Liver (tissue), 8 donors: ENCODE measurements at regions not wholly inside any gene's neighbourhood (a gene's known extent, or its start where the extent isn't known, plus 50 kb on each side); places are given as distances from the start of the nearest gene placed in this dataset.

Experiments used
- DNase-seq: peaks from one replicate; pipeline ENCODE4 v3.0.0-alpha.2; 2017; ENCODE audit warnings: low spot score
- H3K27ac ChIP-seq, 2 donors: one replicate each; pipeline ENCODE4 v1.7.0; 2013; ENCODE audit warnings: inconsistent platforms in 2 of 2, low read length in 2 of 2, control low read depth in 1 of 2, low read depth in 1 of 2, mild to moderate bottlenecking in 1 of 2
- H3K27me3 ChIP-seq, 4 donors: one replicate each; pipeline versions ENCODE4 v1.6.1 to v1.7.0; 2013; ENCODE audit warnings: low read length in 3 of 4, inconsistent platforms in 1 of 4, mild to moderate bottlenecking in 1 of 4, moderate library complexity in 1 of 4; ENCODE audit not compliant: control insufficient read depth in 4 of 4, insufficient read depth in 4 of 4
- H3K36me3 ChIP-seq, 4 donors: one replicate each; pipeline versions ENCODE4 v1.6.1 to v1.7.0; 2013; ENCODE audit warnings: low read length in 3 of 4, mild to moderate bottlenecking in 3 of 4, low read depth in 1 of 4, moderate library complexity in 1 of 4; ENCODE audit not compliant: control insufficient read depth in 4 of 4, insufficient read depth in 3 of 4
- H3K4me1 ChIP-seq, 4 donors: one replicate each; pipeline versions ENCODE4 v1.6.1 to v1.7.0; 2013; ENCODE audit warnings: low read length in 3 of 4, mild to moderate bottlenecking in 3 of 4, moderate library complexity in 1 of 4; ENCODE audit not compliant: control insufficient read depth in 4 of 4, insufficient read depth in 4 of 4
- H3K4me3 ChIP-seq, 3 donors: one replicate each; pipeline versions ENCODE4 v1.6.1 to v1.7.0; 2013; ENCODE audit warnings: low read length in 3 of 3, control low read depth in 1 of 3, low read depth in 1 of 3, mild to moderate bottlenecking in 1 of 3
- H3K9ac ChIP-seq, 2 donors: one replicate each; pipeline ENCODE4 v1.7.0; 2013; ENCODE audit warnings: low read length in 2 of 2, mild to moderate bottlenecking in 2 of 2, moderate library complexity in 2 of 2, control low read depth in 1 of 2, low read depth in 1 of 2
- H3K9me3 ChIP-seq, 4 donors: one replicate each; pipeline versions ENCODE4 v1.6.1 to v1.7.0; 2013; ENCODE audit warnings: low read length in 3 of 4; ENCODE audit not compliant: control insufficient read depth in 4 of 4
- ATF3 ChIP-seq: IDR thresholded peaks from 2 replicates; pipeline ENCODE4 v1.6.1; 2016; ENCODE audit warnings: antibody characterized with exemption
- CTCF ChIP-seq: fragments of 150-350 bp; IDR thresholded peaks from 2 replicates; pipeline ENCODE4 v1.5.1; 2017; ENCODE audit warnings: improper control_type of control experiment, low read depth, low read length; ENCODE audit not compliant: missing input control
- EGR1 ChIP-seq, 2 donors: IDR thresholded peaks; 2 replicates each; pipeline ENCODE4 v1.6.1; 2016 to 2018; ENCODE audit warnings: antibody characterized with exemption in 2 of 2, low read depth in 2 of 2
- FOXA1 ChIP-seq: IDR thresholded peaks from 2 replicates; pipeline ENCODE4 v1.6.1; 2016; ENCODE audit warnings: antibody characterized with exemption
- FOXA2 ChIP-seq: IDR thresholded peaks from 2 replicates; pipeline ENCODE4 v1.6.1; 2016; ENCODE audit warnings: antibody characterized with exemption
- GABPA ChIP-seq, 2 donors: IDR thresholded peaks in 1 of 2; conservative IDR thresholded peaks in 1 of 2; 2 replicates each; pipeline ENCODE4 v1.6.1; 2016; ENCODE audit warnings: antibody characterized with exemption in 2 of 2, mild to moderate bottlenecking in 1 of 2, moderate library complexity in 1 of 2
- HNF4A ChIP-seq, 2 donors: conservative IDR thresholded peaks; 2 replicates each; pipeline ENCODE4 v1.6.1; 2016; ENCODE audit warnings: antibody characterized with exemption in 2 of 2, mild to moderate bottlenecking in 2 of 2
- HNF4G ChIP-seq: IDR thresholded peaks from 2 replicates; pipeline ENCODE4 v1.6.1; 2016; ENCODE audit warnings: antibody characterized with exemption
- JUND ChIP-seq, 2 donors: IDR thresholded peaks; 2 replicates each; pipeline ENCODE4 v1.6.1; 2016; ENCODE audit warnings: antibody characterized with exemption in 2 of 2
- MAX ChIP-seq: IDR thresholded peaks from 2 replicates; pipeline ENCODE4 v1.6.1; 2016; ENCODE audit warnings: antibody characterized with exemption
- NR2F2 ChIP-seq: IDR thresholded peaks from 2 replicates; pipeline ENCODE4 v1.6.1; 2016; ENCODE audit warnings: antibody characterized with exemption
- RAD21 ChIP-seq, 2 donors: IDR thresholded peaks; 2 replicates each; pipeline ENCODE4 v1.6.1; 2016; ENCODE audit warnings: antibody characterized with exemption in 2 of 2, mild to moderate bottlenecking in 2 of 2
- REST ChIP-seq: IDR thresholded peaks from 2 replicates; pipeline ENCODE4 v1.6.1; 2016; ENCODE audit warnings: antibody characterized with exemption, mild to moderate bottlenecking
- RXRA ChIP-seq, 2 donors: IDR thresholded peaks; 2 replicates each; pipeline ENCODE4 v1.6.1; 2017 to 2018; ENCODE audit warnings: antibody characterized with exemption in 2 of 2, mild to moderate bottlenecking in 1 of 2
- SP1 ChIP-seq: IDR thresholded peaks from 2 replicates; pipeline ENCODE4 v1.6.1; 2018; ENCODE audit warnings: antibody characterized with exemption, mild to moderate bottlenecking
- TAF1 ChIP-seq: conservative IDR thresholded peaks from 2 replicates; pipeline ENCODE4 v1.6.1; 2016; ENCODE audit warnings: antibody characterized with exemption, mild to moderate bottlenecking
- YY1 ChIP-seq: IDR thresholded peaks from 2 replicates; pipeline ENCODE4 v1.6.1; 2016; ENCODE audit warnings: antibody characterized with exemption, mild to moderate bottlenecking
- ZBTB33 ChIP-seq: IDR thresholded peaks from 2 replicates; pipeline ENCODE4 v1.6.1; 2016; ENCODE audit warnings: antibody characterized with exemption
- WGBS: extraction: QIAGEN DNeasy Blood & Tissue Kit; methylation state at CpG from one replicate; pipeline ENCODE4 v1.1.7; 2013; 5-methylcytosine and 5-hydroxymethylcytosine counted together
- donor health status: healthy.
- donor health status: healthy.
- donor health status: healthy.
- donor health status: healthy.
- donor health status: healthy.

- Histone ChIP-seq H3K36me3 (no peaks in the 10 kb centered on the region), H3K27ac (no peak overlapping the region), H3K27me3 (no peaks in the 10 kb centered on the region), H3K9me3 (no peaks in the 10 kb centered on the region), H3K4me1 (no peaks in the 10 kb centered on the region), H3K9ac (no peak overlapping the region), H3K4me3 (no peak overlapping the region)
- WGBS = 87% methylated on average over 11 of the region's 11 CpGs
- TF ChIP-seq HNF4A (conservative IDR thresholded peaks at IDR 0.05) (no peak), EGR1 (IDR thresholded peaks at IDR 0.05; ENCODE audit: low read depth in 2 of 2) (no peak), TAF1 (no peak), REST (no peak), CTCF (no peak), HNF4G (no peak), FOXA2 (no peak), SP1 (no peak), RAD21 (IDR thresholded peaks at IDR 0.05) (no peak), ATF3 (no peak), YY1 (no peak), ZBTB33 (no peak), RXRA (IDR thresholded peaks at IDR 0.05) (no peak), MAX (no peak), JUND (IDR thresholded peaks at IDR 0.05) (no peak), NR2F2 (no peak), GABPA (IDR thresholded peaks at IDR 0.05 in 1 of 2, conservative IDR thresholded peaks at IDR 0.05 in 1 of 2) (no peak), FOXA1 (no peak)
- no peak for DNase-seq
Measured at GRCh38 chr13:109281017-109281902, 505.1 kb downstream of the IRS2 start.
